H1 (cell line): ENCODE measurements at regions not wholly inside any gene's neighbourhood (a gene's known extent, or its start where the extent isn't known, plus 50 kb on each side); places are given as distances from the start of the nearest gene placed in this dataset.

Source experiments
- CTCF ChIA-PET: fragments of 300-600 bp; sonication (Branson Sonifier 250); formaldehyde crosslinking; loops from one replicate; lab custom pipeline; 2021; ENCODE audit not compliant: partially characterized antibody; lab: Charles Lee
- POLR2A ChIA-PET: fragments of 300-600 bp; sonication (Branson Sonifier 250); formaldehyde crosslinking; loops from one replicate; lab custom pipeline; 2021; ENCODE audit warnings: inconsistent platforms; ENCODE audit not compliant: partially characterized antibody; lab: Charles Lee
- DNase-seq, 2 experiments: peaks; one replicate each; pipeline versions ENCODE4 v3.0.0 to v3.0.0-alpha.2; 2010 to 2022; ENCODE audit warnings: low spot score in 2 of 2, low read depth in 1 of 2, mixed read lengths in 1 of 2
- FAIRE-seq: peaks from 2 replicates; lab custom pipeline; 2011; peaks lifted over from hg19 to GRCh38; lab: Jason Lieb, UNC
- H2AFZ ChIP-seq: 2 replicates; pipeline ENCODE4 v1.8.1; 2012; ENCODE audit warnings: low read length, inconsistent platforms
- H2AK5ac ChIP-seq: 2 replicates; pipeline ENCODE4 v1.6.1; 2013; ENCODE audit warnings: low read depth, low read length
- H2BK120ac ChIP-seq: replicated peaks from 2 replicates; pipeline ENCODE3; 2013; ENCODE audit warnings: low read depth, low read length, inconsistent platforms
- H2BK12ac ChIP-seq: 2 replicates; pipeline ENCODE4 v1.6.1; 2013; ENCODE audit warnings: low read depth, low read length
- H2BK15ac ChIP-seq: 2 replicates; pipeline ENCODE4 v1.6.1; 2013; ENCODE audit warnings: low read length
- H2BK20ac ChIP-seq: 2 replicates; pipeline ENCODE4 v1.6.1; 2013; ENCODE audit warnings: low read length
- H2BK5ac ChIP-seq: 2 replicates; pipeline ENCODE4 v1.6.1; 2013; ENCODE audit warnings: low read depth, low read length
- H3K14ac ChIP-seq: 2 replicates; pipeline ENCODE4 v1.6.1; 2013; ENCODE audit warnings: inconsistent platforms; ENCODE audit not compliant: insufficient read length
- H3K18ac ChIP-seq: 2 replicates; pipeline ENCODE4 v1.6.1; 2013; ENCODE audit warnings: low read length; ENCODE audit errors: extremely low read depth
- H3K23ac ChIP-seq: 2 replicates; pipeline ENCODE4 v1.6.1; 2013; ENCODE audit warnings: inconsistent platforms; ENCODE audit not compliant: insufficient read length
- H3K23me2 ChIP-seq: 2 replicates; pipeline ENCODE4 v1.6.1; 2013; ENCODE audit warnings: low read depth, low read length
- H3K27ac ChIP-seq: 2 replicates; pipeline ENCODE4 v1.6.1; 2011; ENCODE audit warnings: low read depth, low read length, inconsistent platforms
- H3K27me3 ChIP-seq, 4 experiments: replicated peaks in 1 of 4; 1 replicate in 1 of 4; 2 replicates in 3 of 4; pipeline versions ENCODE4 v1.6.1 to v1.8.1; 2011 to 2013; ENCODE audit warnings: low read length in 3 of 4, mild to moderate bottlenecking in 3 of 4, inconsistent platforms in 2 of 4, mixed read lengths in 2 of 4, moderate library complexity in 1 of 4; ENCODE audit not compliant: control insufficient read depth in 3 of 4, insufficient read depth in 3 of 4; ENCODE audit errors: extremely low read depth in 1 of 4
- H3K36me3 ChIP-seq, 4 experiments: 2 replicates each; pipeline versions ENCODE4 v1.6.1 to v1.8.1; 2011 to 2013; ENCODE audit warnings: mild to moderate bottlenecking in 4 of 4, low read length in 3 of 4, moderate library complexity in 2 of 4, control low read depth in 1 of 4, inconsistent platforms in 1 of 4; ENCODE audit not compliant: insufficient read depth in 4 of 4, control insufficient read depth in 2 of 4
- H3K4ac ChIP-seq: replicated peaks from 2 replicates; pipeline ENCODE3; 2013; ENCODE audit warnings: low read length, low read depth, mixed read lengths, inconsistent platforms; ENCODE audit not compliant: insufficient read length
- H3K4me1 ChIP-seq, 4 experiments: replicated peaks in 1 of 4; 1 replicate in 1 of 4; 2 replicates in 3 of 4; pipeline versions ENCODE4 v1.6.1 to v1.8.1; 2011 to 2013; ENCODE audit warnings: low read length in 3 of 4, inconsistent platforms in 2 of 4, mixed read lengths in 1 of 4; ENCODE audit not compliant: insufficient read depth in 4 of 4, control insufficient read depth in 3 of 4
- H3K4me2 ChIP-seq, 2 experiments: 2 replicates each; pipeline versions ENCODE4 v1.6.1 to v1.8.1; 2011 to 2013; ENCODE audit warnings: low read depth in 2 of 2, low read length in 2 of 2, control low read depth in 1 of 2, inconsistent platforms in 1 of 2, mild to moderate bottlenecking in 1 of 2; ENCODE audit not compliant: insufficient read depth in 1 of 2
- H3K4me3 ChIP-seq, 4 experiments: fragments of 200-600, 300-600 bp in 1 of 4; sonication (generic), shearing (Covaris generic), sonication (Bioruptor Twin) in 1 of 4; 2 replicates each; pipeline versions ENCODE4 v1.5.1 to v1.8.1; 2011 to 2016; ENCODE audit warnings: low read length in 4 of 4, low read depth in 3 of 4, control low read depth in 2 of 4, inconsistent platforms in 2 of 4, mild to moderate bottlenecking in 2 of 4, mixed read lengths in 1 of 4, moderate library complexity in 1 of 4; ENCODE audit not compliant: insufficient read depth in 2 of 4; ENCODE audit errors: extremely low read depth in 1 of 4
- H3K56ac ChIP-seq: replicated peaks from 2 replicates; pipeline ENCODE3; 2013; ENCODE audit warnings: low read depth, mild to moderate bottlenecking, mixed read lengths, low read length, inconsistent platforms; ENCODE audit not compliant: insufficient read length
- H3K79me1 ChIP-seq: 2 replicates; pipeline ENCODE4 v1.6.1; 2013; ENCODE audit warnings: low read depth, low read length, control low read depth
- H3K79me2 ChIP-seq, 2 experiments: 2 replicates each; pipeline versions ENCODE4 v1.6.1 to v1.8.1; 2012 to 2013; ENCODE audit warnings: low read length in 2 of 2, mild to moderate bottlenecking in 2 of 2, inconsistent platforms in 1 of 2; ENCODE audit not compliant: insufficient read depth in 2 of 2, control insufficient read depth in 1 of 2
- H3K9ac ChIP-seq, 4 experiments: replicated peaks in 1 of 4; 1 replicate in 1 of 4; 2 replicates in 3 of 4; pipeline versions ENCODE4 v1.6.1 to v1.8.1; 2011 to 2013; ENCODE audit warnings: low read depth in 3 of 4, low read length in 3 of 4, control low read depth in 2 of 4, mild to moderate bottlenecking in 2 of 4, moderate library complexity in 2 of 4, inconsistent platforms in 1 of 4; ENCODE audit errors: extremely low read depth in 1 of 4
- H3K9me3 ChIP-seq, 2 experiments: 2 replicates each; pipeline versions ENCODE4 v1.6.1 to v1.8.1; 2012 to 2013; ENCODE audit warnings: mild to moderate bottlenecking in 2 of 2, moderate library complexity in 2 of 2, control low read depth in 1 of 2, inconsistent platforms in 1 of 2, low read depth in 1 of 2, low read length in 1 of 2, mixed read lengths in 1 of 2; ENCODE audit not compliant: insufficient read depth in 2 of 2
- H4K20me1 ChIP-seq, 2 experiments: replicated peaks in 1 of 2; 2 replicates each; pipeline versions ENCODE3 to v1.8.1; 2011 to 2013; ENCODE audit warnings: inconsistent platforms in 2 of 2, low read length in 2 of 2, mild to moderate bottlenecking in 1 of 2; ENCODE audit not compliant: insufficient read depth in 2 of 2, control insufficient read depth in 1 of 2
- H4K5ac ChIP-seq: 2 replicates; pipeline ENCODE4 v1.6.1; 2013; ENCODE audit warnings: low read length, low read depth, mixed read lengths, inconsistent platforms; ENCODE audit not compliant: insufficient read length
- H4K8ac ChIP-seq: 2 replicates; pipeline ENCODE4 v1.8.0; 2013; ENCODE audit warnings: mild to moderate bottlenecking, moderate library complexity, low read length, inconsistent platforms; ENCODE audit not compliant: insufficient read depth; ENCODE audit errors: extremely low read depth
- H4K91ac ChIP-seq: replicated peaks from 2 replicates; pipeline ENCODE3; 2013; ENCODE audit warnings: low read length, mixed read lengths, inconsistent platforms; ENCODE audit not compliant: insufficient read length
- ASH2L ChIP-seq: fragments of 200-600, 300-600 bp; sonication (generic); IDR thresholded peaks from one replicate; pipeline ENCODE4 v1.7.1; 2017; ENCODE audit warnings: low read length
- BRCA1 ChIP-seq: IDR thresholded peaks from 2 replicates; pipeline ENCODE4 v1.6.1; 2012; ENCODE audit warnings: low read depth, low read length, improper control_type of control experiment
- PHF8 ChIP-seq: fragments of 200-600 bp; sonication (generic); conservative IDR thresholded peaks from 2 replicates; pipeline ENCODE4 v1.7.1; 2012; ENCODE audit warnings: low read depth, mild to moderate bottlenecking, inconsistent platforms, low read length, moderate library complexity
- POLR2A ChIP-seq, 2 experiments: IDR thresholded peaks; 1 replicate in 1 of 2; 2 replicates in 1 of 2; pipeline ENCODE4 v1.6.1; 2011; ENCODE audit warnings: low read depth in 2 of 2, low read length in 2 of 2, mild to moderate bottlenecking in 2 of 2; ENCODE audit errors: control extremely low read depth in 1 of 2
- RAD21 ChIP-seq, 2 experiments: IDR thresholded peaks in 1 of 2; conservative IDR thresholded peaks in 1 of 2; 2 replicates each; pipeline ENCODE4 v1.6.1; 2011; ENCODE audit warnings: low read depth in 2 of 2, low read length in 2 of 2, improper control_type of control experiment in 1 of 2, inconsistent platforms in 1 of 2, mild to moderate bottlenecking in 1 of 2, moderate library complexity in 1 of 2
- RBBP5 ChIP-seq: IDR thresholded peaks from 2 replicates; pipeline ENCODE4 v1.7.1; 2012; ENCODE audit warnings: low read depth, mild to moderate bottlenecking, inconsistent platforms, low read length, moderate library complexity, borderline replicate concordance
- RFX5 ChIP-seq: IDR thresholded peaks from 2 replicates; pipeline ENCODE4 v1.6.1; 2011; ENCODE audit warnings: low read depth, low read length, improper control_type of control experiment, borderline replicate concordance
- WGBS, 2 experiments: shearing (Covaris generic) in 1 of 2; methylation state at CpG; one replicate each; pipeline versions ENCODE4 v1.1.6 to v1.1.7; 2013 to 2015; ENCODE audit warnings: low lambda C conversion rate in 2 of 2, mixed read lengths in 2 of 2, inconsistent platforms in 1 of 2, low coverage in 1 of 2, missing lambda C conversion rate in 1 of 2; ENCODE audit not compliant: insufficient replicate concordance in 2 of 2, insufficient coverage in 1 of 2, insufficient read length in 1 of 2; ENCODE audit errors: extremely low coverage in 1 of 2, missing lambda C conversion rate in 1 of 2; 5-methylcytosine and 5-hydroxymethylcytosine counted together

GRCh38 chr13:106917673-106918556, 350.0 kb upstream of the ARGLU1 start:
- Histone ChIP-seq H4K20me1 (no peaks in the 10 kb centered on the region), H3K79me2 (no peaks in the 10 kb centered on the region), H3K56ac (peak overlapping the region; percentile 20), H2AK5ac (no peak overlapping the region; the same call in 1 of the 2 replicates), H2BK15ac (0 out of 2 replicates have a peak overlapping the region, but pooled peaks have one; percentile 29), H3K23ac (no peak overlapping the region), H2BK12ac (peak overlapping the region; percentile 87), H3K27ac (peak overlapping the region; percentile 77; the same call in 1 of the 2 replicates), H3K4ac (no peak overlapping the region), H3K23me2 (peaks cover 2% of the 10 kb centered on the region; the same call in 1 of the 2 replicates), H4K91ac (peak overlapping the region; percentile 98), H3K27me3 (no peaks in the 10 kb centered on the region; a peak in 1 of 7 replicates), H3K18ac (peak overlapping the region; percentile 95; the same call in 1 of the 2 replicates), H2BK5ac (peak overlapping the region; percentile 88), H3K9me3 (no peaks in the 10 kb centered on the region), H2AFZ (no peak overlapping the region), H3K4me3 (peak overlapping the region; percentile 21 to 75 (median 57)), H2BK120ac (no peak overlapping the region), H3K14ac (no peak overlapping the region), H3K36me3 (no peaks in the 10 kb centered on the region), H3K4me2 (peak overlapping the region; percentile 51 to 84), H3K4me1 (peaks cover 0 to 18% (median 11%) of the 10 kb centered on the region in 4 experiments), H4K5ac (peak overlapping the region; percentile 84), H2BK20ac (no peak overlapping the region), H4K8ac (peak overlapping the region; percentile 97), H3K9ac (peak overlapping the region; percentile 53 to 85 (median 68); a peak in 6 of 7 replicates), H3K79me1 (no peaks in the 10 kb centered on the region)
- ChIA-PET POLR2A (interaction anchor here (0.8 to 1.2 kb wide), 3 partner anchors 21 to 381 kb away, joined by 3 to 4 read pairs (median 3); no protein-coding TSS in a partner anchor), CTCF (interaction anchor here (0.9 to 1.0 kb wide), 2 partner anchors 16 to 352 kb away, joined by 3 read pairs; no protein-coding TSS in a partner anchor)
- FAIRE-seq (peak; percentile 19), DNase-seq (peak; percentile 34 to 95)
- WGBS, 2 experiments = 3% methylated on average over 30 of the region's 63 CpGs; no CpG with 5 or more reads in 1 of the 2 experiments
- TF ChIP-seq ASH2L (peak; percentile 52), RFX5 (no peak), BRCA1 (no peak), RAD21 (IDR thresholded peaks at IDR 0.05 in 1 of 2, conservative IDR thresholded peaks at IDR 0.05 in 1 of 2; ENCODE audit: low read depth in 2 of 2, low read length in 2 of 2) (peak; percentile 94 to 95), POLR2A (IDR thresholded peaks at IDR 0.05; ENCODE audit: control extremely low read depth in 1 of 2, low read depth in 2 of 2, low read length in 2 of 2) (peak; percentile 41 to 80), PHF8 (peak; percentile 53; the same call in 1 of the 2 replicates), RBBP5 (peak; percentile 83)
